PC-9 (cell line): ENCODE measurements at regions not wholly inside any gene's neighbourhood (a gene's known extent, or its start where the extent isn't known, plus 50 kb on each side); places are given as distances from the start of the nearest gene placed in this dataset.

ENCODE experiments used
- BruUV-seq: library from RNA; stranded (reverse); fragments of 400-500 nt; replicated peaks from 2 replicates; lab custom pipeline; 2021; lab: Mats Ljungman, UMichigan
- CTCF ChIA-PET: fragments of 300-600 bp; sonication (Branson Sonifier 250); formaldehyde crosslinking; loops from one replicate; lab custom pipeline; 2022; ENCODE audit warnings: antibody characterized with exemption; lab: Charles Lee
- POLR2A ChIA-PET: fragments of 300-600 bp; sonication (Branson Sonifier 250); formaldehyde crosslinking; loops from one replicate; lab custom pipeline; 2022; ENCODE audit warnings: antibody characterized with exemption; ENCODE audit not compliant: unreplicated experiment; lab: Charles Lee
- DNase-seq, 2 experiments: peaks; one replicate each; pipeline versions ENCODE4 v3.0.0 to v3.0.0-alpha.2; 2015 to 2022; ENCODE audit warnings: mixed read lengths in 1 of 2
- H2AFZ ChIP-seq: fragments of 200-600 bp; sonication (generic); 2 replicates; pipeline ENCODE4 v1.8.1; 2017; ENCODE audit warnings: antibody characterized with exemption
- H3F3A ChIP-seq: fragments of 200-600 bp; sonication (generic); 2 replicates; pipeline ENCODE4 v1.8.1; 2017; ENCODE audit warnings: antibody characterized with exemption, mild to moderate bottlenecking, low read depth; ENCODE audit not compliant: insufficient read depth
- H3K27ac ChIP-seq: fragments of 200-600 bp; sonication (generic); 2 replicates; pipeline ENCODE4 v1.6.1; 2016; ENCODE audit warnings: mixed run types
- H3K27me3 ChIP-seq: fragments of 200-600 bp; sonication (generic); 2 replicates; pipeline ENCODE4 v1.6.1; 2016; ENCODE audit warnings: low read depth, mixed run types; ENCODE audit not compliant: insufficient read depth
- H3K36me3 ChIP-seq: fragments of 200-600 bp; sonication (generic); 2 replicates; pipeline ENCODE4 v1.6.1; 2016; ENCODE audit warnings: low read depth, mixed run types
- H3K4me1 ChIP-seq: fragments of 200-600 bp; sonication (generic); replicated peaks from 2 replicates; pipeline ENCODE4 v1.6.1; 2016; ENCODE audit warnings: mixed run types; ENCODE audit not compliant: insufficient read depth
- H3K4me2 ChIP-seq: fragments of 200-600 bp; sonication (generic); 2 replicates; pipeline ENCODE4 v1.6.1; 2017; ENCODE audit warnings: mixed run types
- H3K4me3 ChIP-seq: fragments of 200-600 bp; sonication (generic); 2 replicates; pipeline ENCODE4 v1.6.1; 2016; ENCODE audit warnings: mixed run types
- H3K79me2 ChIP-seq: fragments of 200-600 bp; sonication (generic); 2 replicates; pipeline ENCODE4 v1.6.1; 2017; ENCODE audit warnings: low read depth, mixed run types
- H3K9me2 ChIP-seq: fragments of 200-600 bp; sonication (generic); 2 replicates; pipeline ENCODE4 v1.8.1; 2017; ENCODE audit warnings: mild to moderate bottlenecking; ENCODE audit not compliant: insufficient read depth
- H3K9me3 ChIP-seq: fragments of 200-600 bp; sonication (generic); 2 replicates; pipeline ENCODE4 v1.8.1; 2016; ENCODE audit warnings: low read depth; ENCODE audit not compliant: insufficient read depth
- H4K20me1 ChIP-seq: fragments of 200-600 bp; sonication (generic); 2 replicates; pipeline ENCODE4 v1.8.1; 2017; ENCODE audit not compliant: insufficient read depth
- CTCF ChIP-seq: fragments of 200-600 bp; sonication (generic); conservative IDR thresholded peaks from 2 replicates; pipeline ENCODE4 v1.6.1; 2017; ENCODE audit warnings: mixed run types, antibody characterized with exemption, mild to moderate bottlenecking, moderate library complexity
- EZH2 ChIP-seq: fragments of 200-600 bp; sonication (generic); IDR thresholded peaks from 2 replicates; pipeline ENCODE4 v1.8.0; 2017; ENCODE audit warnings: antibody characterized with exemption, low read depth
- intact Hi-C: fragments of 100-400 bp; cut with micrococcal nuclease; formaldehyde crosslinking; loops from one replicate; pipeline ENCODE4 v1.10.0; 2022; ENCODE audit not compliant: unreplicated experiment

DNA sequence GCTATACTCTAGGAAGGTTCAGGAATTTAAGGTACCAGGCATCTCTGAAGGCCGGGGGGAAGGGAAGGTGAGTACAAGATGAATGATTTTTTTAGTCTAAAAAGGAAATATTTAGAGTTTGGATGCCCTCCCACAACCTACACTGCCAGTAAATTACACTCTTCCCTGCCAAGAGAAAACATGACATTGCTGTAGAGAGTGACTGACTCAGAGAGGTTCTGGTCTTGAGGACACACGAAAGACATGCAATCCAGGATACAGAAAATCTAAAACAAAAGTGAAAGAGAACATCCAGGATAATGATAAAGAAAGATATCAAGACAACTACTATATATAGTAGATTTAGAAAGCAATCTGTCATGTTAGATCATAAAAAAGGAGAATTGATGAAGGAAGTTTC is 200.5 kb downstream of the TYW3 start:
- Histone ChIP-seq H3K27ac (no peak overlapping the region), H3F3A (no peaks in the 10 kb centered on the region), H3K79me2 (no peaks in the 10 kb centered on the region), H3K4me3 (no peak overlapping the region), H4K20me1 (no peaks in the 10 kb centered on the region), H3K4me2 (no peak overlapping the region), H3K9me2 (no peaks in the 10 kb centered on the region), H3K27me3 (no peaks in the 10 kb centered on the region), H3K9me3 (no peaks in the 10 kb centered on the region), H3K36me3 (no peaks in the 10 kb centered on the region), H3K4me1 (no peaks in the 10 kb centered on the region), H2AFZ (no peak overlapping the region)
- ChIA-PET POLR2A (no interaction called here), CTCF (no interaction called here)
- TF ChIP-seq EZH2, result no peak
- no peak for TF ChIP-seq CTCF
- no TSS peak for BruUV-seq
- intact Hi-C loops, result no loop called here
- no peak for DNase-seq

- Histone ChIP-seq H3F3A (no peaks in the 10 kb centered on the region), H3K9me2 (no peaks in the 10 kb centered on the region), H3K4me1 (no peaks in the 10 kb centered on the region), H3K9me3 (no peaks in the 10 kb centered on the region), H3K79me2 (no peaks in the 10 kb centered on the region), H2AFZ (no peak overlapping the region), H3K27me3 (no peaks in the 10 kb centered on the region), H3K36me3 (no peaks in the 10 kb centered on the region), H3K4me3 (no peak overlapping the region), H3K27ac (no peak overlapping the region), H4K20me1 (no peaks in the 10 kb centered on the region), H3K4me2 (no peak overlapping the region)
- ChIA-PET CTCF (no interaction called here), POLR2A (no interaction called here)
- DNase-seq, result no peak
- no TSS peak for BruUV-seq
- TF ChIP-seq EZH2 (no peak), CTCF (no peak)
- intact Hi-C loops, result no loop called here
Measured at GRCh38 chr1:74935446-74935845, 198.7 kb upstream of the LHX8 start.

DNA sequence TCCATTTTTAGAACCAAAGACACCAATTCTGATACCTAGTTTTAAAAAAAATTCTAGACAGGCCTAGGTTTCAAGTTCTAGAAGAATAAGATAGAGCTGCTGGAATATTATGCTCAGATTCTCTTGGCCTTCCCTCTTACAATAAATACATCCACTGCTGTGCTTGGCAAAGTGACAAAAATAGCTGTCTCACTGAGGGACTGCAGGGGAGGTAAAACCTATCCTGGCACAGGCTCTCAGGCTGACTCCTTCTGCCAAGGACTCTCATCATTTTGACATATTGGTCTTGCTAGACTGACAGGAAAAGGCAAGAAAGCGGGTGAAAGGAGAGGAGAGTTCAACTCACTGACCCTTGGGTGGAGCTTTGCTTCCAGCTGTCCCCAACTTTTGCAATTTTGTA is 197.0 kb upstream of the LHX8 start:
- Histone ChIP-seq H3K9me3 (no peaks in the 10 kb centered on the region), H3K79me2 (no peaks in the 10 kb centered on the region), H3K4me2 (no peak overlapping the region), H3K4me1 (no peaks in the 10 kb centered on the region), H3K36me3 (no peaks in the 10 kb centered on the region), H4K20me1 (no peaks in the 10 kb centered on the region), H3K27ac (no peak overlapping the region), H3K9me2 (no peaks in the 10 kb centered on the region), H2AFZ (no peak overlapping the region), H3K4me3 (no peak overlapping the region), H3F3A (no peaks in the 10 kb centered on the region), H3K27me3 (no peaks in the 10 kb centered on the region)
- BruUV-seq, result no TSS peak
- ChIA-PET CTCF (no interaction called here), POLR2A (no interaction called here)
- DNase-seq, result no peak
- intact Hi-C loops, result no loop called here
- TF ChIP-seq EZH2, result no peak
- no peak for TF ChIP-seq CTCF
